H54 (cell line): ENCODE measurements at regions not wholly inside any gene's neighbourhood (a gene's known extent, or its start where the extent isn't known, plus 50 kb on each side); places are given as distances from the start of the nearest gene placed in this dataset.

Source experiments
- DNase-seq: peaks from one replicate; pipeline ENCODE4 v3.0.0; 2011; ENCODE audit warnings: low spot score, mixed read lengths; ENCODE audit not compliant: insufficient read length
- FAIRE-seq: peaks from 3 replicates; lab custom pipeline; 2011; peaks lifted over from hg19 to GRCh38; lab: Jason Lieb, UNC
- POLR2A ChIP-seq: IDR thresholded peaks from 2 replicates; pipeline ENCODE4 v1.6.1; 2011; ENCODE audit warnings: low read depth, mild to moderate bottlenecking, low read length

- FAIRE-seq, result no peak
- TF ChIP-seq POLR2A, result no peak
- no peak for DNase-seq
Measured at GRCh38 chr5:73317523-73317922, 131.1 kb downstream of the FOXD1 start.

GRCh38 chr5:73314395-73315257 lies 134.0 kb downstream of the FOXD1 start:
- DNase-seq (no peak), FAIRE-seq (no peak)
- no peak for TF ChIP-seq POLR2A

GRCh38 chr5:73312872-73313510 lies 135.6 kb downstream of the FOXD1 start:
- DNase-seq, result no peak
- FAIRE-seq, result no peak
- TF ChIP-seq POLR2A, result no peak

GRCh38 chr5:73312146-73312871 lies 136.3 kb downstream of the FOXD1 start:
- no peak for DNase-seq
- no peak for FAIRE-seq
- no peak for TF ChIP-seq POLR2A

GRCh38 chr5:73311291-73312110 lies 137.1 kb downstream of the FOXD1 start:
- FAIRE-seq (no peak), DNase-seq (peak; percentile 77)
- peak; percentile 66 for TF ChIP-seq POLR2A

GRCh38 chr5:73307645-73308355 lies 134.8 kb downstream of the TMEM174 start:
- no peak for TF ChIP-seq POLR2A
- no peak for FAIRE-seq

GRCh38 chr5:73306741-73307275 lies 133.8 kb downstream of the TMEM174 start:
- no peak for DNase-seq
- no peak for FAIRE-seq
- TF ChIP-seq POLR2A, result no peak

More at GRCh38 chr5:73307645-73308355, 134.8 kb downstream of the TMEM174 start:
- no peak for DNase-seq

GRCh38 chr5:73306078-73306719 lies 133.2 kb downstream of the TMEM174 start:
- FAIRE-seq, result no peak
- no peak for TF ChIP-seq POLR2A
- DNase-seq, result no peak

- no peak for FAIRE-seq
- TF ChIP-seq POLR2A, result no peak
Measured at GRCh38 chr5:73305386-73305785, 132.4 kb downstream of the TMEM174 start.

GRCh38 chr5:73304381-73304780 lies 131.4 kb downstream of the TMEM174 start:
- DNase-seq, result no peak
- TF ChIP-seq POLR2A, result no peak
- no peak for FAIRE-seq

More at GRCh38 chr5:73305386-73305785, 132.4 kb downstream of the TMEM174 start:
- DNase-seq, result no peak

GRCh38 chr5:73303148-73304079 lies 130.4 kb downstream of the TMEM174 start:
- FAIRE-seq (no peak), DNase-seq (no peak)
- TF ChIP-seq POLR2A, result no peak
